ENCODE measurements at regions not wholly inside any gene's neighbourhood (a gene's known extent, or its start where the extent isn't known, plus 50 kb on each side); places are given as distances from the start of the nearest gene placed in this dataset.
"Not testable (repeated sequence)": the region's sequence is repeated elsewhere in the genome, so short reads cannot be mapped to it uniquely, and the experiment has no call there.

DNA sequence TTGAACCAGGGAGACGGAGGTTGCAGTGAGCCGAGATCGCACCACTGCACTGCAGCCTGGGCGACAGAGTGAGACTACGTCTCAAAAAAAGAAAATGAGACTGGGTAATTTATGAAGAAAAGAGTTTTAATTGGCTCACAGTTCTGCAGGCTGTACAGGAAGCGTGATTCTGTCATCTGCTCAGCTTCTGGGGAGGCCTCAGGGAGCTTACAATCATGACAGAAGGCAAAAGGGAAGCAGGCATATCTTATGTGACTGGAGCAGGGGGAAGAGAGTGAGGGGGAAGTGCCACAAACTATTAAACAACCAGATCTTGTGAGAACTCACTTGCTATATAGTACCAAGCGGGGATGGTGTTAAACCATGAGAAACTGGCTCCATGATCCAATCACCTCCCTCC, 1476.2 kb upstream of the DEFB115 start:
- TF ChIP-seq, protein P1, sequence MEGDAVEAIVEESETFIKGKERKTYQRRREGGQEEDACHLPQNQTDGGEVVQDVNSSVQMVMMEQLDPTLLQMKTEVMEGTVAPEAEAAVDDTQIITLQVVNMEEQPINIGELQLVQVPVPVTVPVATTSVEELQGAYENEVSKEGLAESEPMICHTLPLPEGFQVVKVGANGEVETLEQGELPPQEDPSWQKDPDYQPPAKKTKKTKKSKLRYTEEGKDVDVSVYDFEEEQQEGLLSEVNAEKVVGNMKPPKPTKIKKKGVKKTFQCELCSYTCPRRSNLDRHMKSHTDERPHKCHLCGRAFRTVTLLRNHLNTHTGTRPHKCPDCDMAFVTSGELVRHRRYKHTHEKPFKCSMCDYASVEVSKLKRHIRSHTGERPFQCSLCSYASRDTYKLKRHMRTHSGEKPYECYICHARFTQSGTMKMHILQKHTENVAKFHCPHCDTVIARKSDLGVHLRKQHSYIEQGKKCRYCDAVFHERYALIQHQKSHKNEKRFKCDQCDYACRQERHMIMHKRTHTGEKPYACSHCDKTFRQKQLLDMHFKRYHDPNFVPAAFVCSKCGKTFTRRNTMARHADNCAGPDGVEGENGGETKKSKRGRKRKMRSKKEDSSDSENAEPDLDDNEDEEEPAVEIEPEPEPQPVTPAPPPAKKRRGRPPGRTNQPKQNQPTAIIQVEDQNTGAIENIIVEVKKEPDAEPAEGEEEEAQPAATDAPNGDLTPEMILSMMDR (IDR thresholded peaks at IDR 0.05; ENCODE audit: low read depth, low read length, missing input control) = not testable (repeated sequence)
- TF ChIP-seq, protein P2, sequence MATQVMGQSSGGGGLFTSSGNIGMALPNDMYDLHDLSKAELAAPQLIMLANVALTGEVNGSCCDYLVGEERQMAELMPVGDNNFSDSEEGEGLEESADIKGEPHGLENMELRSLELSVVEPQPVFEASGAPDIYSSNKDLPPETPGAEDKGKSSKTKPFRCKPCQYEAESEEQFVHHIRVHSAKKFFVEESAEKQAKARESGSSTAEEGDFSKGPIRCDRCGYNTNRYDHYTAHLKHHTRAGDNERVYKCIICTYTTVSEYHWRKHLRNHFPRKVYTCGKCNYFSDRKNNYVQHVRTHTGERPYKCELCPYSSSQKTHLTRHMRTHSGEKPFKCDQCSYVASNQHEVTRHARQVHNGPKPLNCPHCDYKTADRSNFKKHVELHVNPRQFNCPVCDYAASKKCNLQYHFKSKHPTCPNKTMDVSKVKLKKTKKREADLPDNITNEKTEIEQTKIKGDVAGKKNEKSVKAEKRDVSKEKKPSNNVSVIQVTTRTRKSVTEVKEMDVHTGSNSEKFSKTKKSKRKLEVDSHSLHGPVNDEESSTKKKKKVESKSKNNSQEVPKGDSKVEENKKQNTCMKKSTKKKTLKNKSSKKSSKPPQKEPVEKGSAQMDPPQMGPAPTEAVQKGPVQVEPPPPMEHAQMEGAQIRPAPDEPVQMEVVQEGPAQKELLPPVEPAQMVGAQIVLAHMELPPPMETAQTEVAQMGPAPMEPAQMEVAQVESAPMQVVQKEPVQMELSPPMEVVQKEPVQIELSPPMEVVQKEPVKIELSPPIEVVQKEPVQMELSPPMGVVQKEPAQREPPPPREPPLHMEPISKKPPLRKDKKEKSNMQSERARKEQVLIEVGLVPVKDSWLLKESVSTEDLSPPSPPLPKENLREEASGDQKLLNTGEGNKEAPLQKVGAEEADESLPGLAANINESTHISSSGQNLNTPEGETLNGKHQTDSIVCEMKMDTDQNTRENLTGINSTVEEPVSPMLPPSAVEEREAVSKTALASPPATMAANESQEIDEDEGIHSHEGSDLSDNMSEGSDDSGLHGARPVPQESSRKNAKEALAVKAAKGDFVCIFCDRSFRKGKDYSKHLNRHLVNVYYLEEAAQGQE (IDR thresholded peaks at IDR 0.05) = not testable (repeated sequence)
- not testable (repeated sequence) for TF ChIP-seq FOXA2 (IDR thresholded peaks at IDR 0.05); FOXA1 (IDR thresholded peaks at IDR 0.05); YY1 (IDR thresholded peaks at IDR 0.05); EGR1 (IDR thresholded peaks at IDR 0.05; ENCODE audit: low read depth in 2 of 2); TAF1 (conservative IDR thresholded peaks at IDR 0.05); RXRA (IDR thresholded peaks at IDR 0.05)

All from liver (tissue), 3 donors.